HG03575 (cell line): ENCODE measurements at regions not wholly inside any gene's neighbourhood (a gene's known extent, or its start where the extent isn't known, plus 50 kb on each side); places are given as distances from the start of the nearest gene placed in this dataset.
"Not testable (repeated sequence)": the region's sequence is repeated elsewhere in the genome, so short reads cannot be mapped to it uniquely, and the experiment has no call there.

Experiments
- ATAC-seq: cut with Tn5 transposase; IDR thresholded peaks from one replicate; pipeline ENCODE4 v1.9.1; 2021; ENCODE audit not compliant: unreplicated experiment, insufficient number of reproducible peaks, low FRiP score; ENCODE audit errors: extremely low read depth

GRCh38 chr5:97234380-97234779, 51.3 kb upstream of the RIOK2 start:
- ATAC-seq: not testable (repeated sequence)

DNA sequence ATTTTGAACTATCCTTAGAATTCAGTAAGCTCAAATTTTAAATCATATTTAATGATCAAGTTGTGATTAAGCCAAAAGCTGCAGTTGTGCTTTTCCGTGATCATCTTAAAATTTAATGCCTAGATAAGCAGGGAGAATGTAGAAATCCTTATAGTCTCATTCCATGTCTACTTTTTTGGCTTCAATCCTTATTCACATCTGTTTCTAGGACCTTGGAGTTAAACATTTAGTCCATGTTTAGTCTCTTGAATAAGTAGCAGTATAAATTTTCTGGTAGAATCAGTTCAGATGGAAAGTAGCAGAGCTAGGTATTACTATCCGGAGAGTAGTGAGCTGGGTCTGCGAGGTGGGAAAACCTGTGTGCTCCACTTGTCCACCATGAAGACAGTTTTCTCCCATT, 59.3 kb upstream of the RIOK2 start:
- no peak for ATAC-seq

DNA sequence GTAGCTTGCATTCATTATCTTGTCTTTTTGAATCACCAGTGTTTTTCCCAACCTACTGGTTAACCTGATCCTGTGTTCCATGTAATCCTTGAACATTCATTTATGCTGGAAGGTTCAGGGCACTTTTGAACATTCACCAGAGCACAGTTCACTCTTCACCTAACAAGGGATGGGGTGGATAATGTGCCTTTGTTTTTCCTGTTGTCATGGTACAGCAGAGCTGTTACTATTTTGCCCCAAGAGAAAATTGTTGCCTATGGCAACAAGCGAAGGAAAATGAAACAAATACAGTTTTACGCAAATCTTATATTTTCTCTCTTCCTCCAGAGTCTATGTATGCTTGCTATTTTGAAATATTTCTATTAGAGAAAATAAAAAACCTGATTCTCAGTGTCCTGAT, 60.3 kb upstream of the RIOK2 start:
- no peak for ATAC-seq

- no peak for ATAC-seq
Observed at GRCh38 chr5:97245386-97245785, 62.3 kb upstream of the RIOK2 start.

DNA sequence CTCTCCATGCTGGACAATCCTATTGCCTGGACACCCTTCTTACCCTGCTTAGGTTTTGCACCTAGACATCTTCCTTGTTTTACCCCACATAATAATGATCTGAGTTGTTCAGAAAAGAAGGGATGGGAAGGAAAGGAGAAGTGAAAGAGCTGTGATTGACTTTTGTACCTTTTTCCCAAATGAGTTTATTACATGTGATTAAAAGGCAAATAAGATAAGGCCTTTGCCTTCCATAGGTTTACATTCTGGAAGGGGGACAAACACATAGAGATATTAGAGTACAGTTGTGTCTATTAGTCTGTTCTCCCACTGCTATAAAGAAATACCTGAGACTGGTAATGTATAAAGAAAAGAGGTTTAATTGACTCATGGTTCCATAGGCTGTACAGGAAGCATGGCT, 67.1 kb upstream of the RIOK2 start:
- no peak for ATAC-seq

GRCh38 chr5:97266076-97266475, 83.0 kb upstream of the RIOK2 start:
- no peak for ATAC-seq

DNA sequence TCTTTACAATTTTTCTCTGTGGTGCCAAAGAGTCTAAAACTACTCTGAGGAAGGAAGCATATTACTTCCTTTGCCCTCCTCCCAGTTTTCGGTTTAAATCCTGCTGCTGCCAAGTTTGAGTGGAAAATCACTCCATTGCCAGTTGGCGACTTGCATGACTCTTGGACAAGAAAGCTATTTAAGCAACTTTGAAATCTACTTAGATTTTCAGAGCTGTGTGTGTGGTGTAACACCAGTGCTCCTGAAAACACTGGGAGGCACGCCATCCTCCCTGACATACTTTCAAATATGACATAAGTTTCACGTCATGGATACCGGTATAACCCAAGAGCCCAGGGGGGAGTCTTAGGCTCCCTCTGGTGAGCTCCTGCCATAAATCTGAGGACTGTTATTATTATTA, 83.5 kb upstream of the RIOK2 start:
- ATAC-seq: no peak

DNA sequence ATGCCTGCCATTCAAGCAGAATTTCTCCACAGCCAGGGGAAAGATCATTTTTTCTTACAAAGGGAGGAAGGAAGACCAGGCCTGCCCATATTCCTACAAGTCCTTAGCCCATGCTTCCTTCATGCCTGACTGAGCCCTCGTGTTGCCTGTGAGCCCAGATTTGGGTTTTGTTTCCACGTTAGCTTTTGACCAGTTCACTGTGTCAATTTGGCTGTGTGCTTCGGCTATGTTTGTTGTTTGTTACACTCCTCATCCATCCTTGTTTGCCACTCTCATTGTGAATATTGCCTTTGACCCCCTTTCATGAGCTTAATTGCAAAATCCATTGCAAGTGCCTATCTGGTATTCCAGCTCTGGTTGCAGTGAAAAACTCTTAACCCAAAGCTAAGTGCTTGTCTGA, 84.7 kb upstream of the RIOK2 start:
- no peak for ATAC-seq

GRCh38 chr5:97276474-97277120, 93.5 kb upstream of the RIOK2 start:
- no peak for ATAC-seq

GRCh38 chr5:97281257-97281656, 98.2 kb upstream of the RIOK2 start:
- no peak for ATAC-seq

- no peak for ATAC-seq
Observed at GRCh38 chr5:97297063-97297703, 114.1 kb upstream of the RIOK2 start.

DNA sequence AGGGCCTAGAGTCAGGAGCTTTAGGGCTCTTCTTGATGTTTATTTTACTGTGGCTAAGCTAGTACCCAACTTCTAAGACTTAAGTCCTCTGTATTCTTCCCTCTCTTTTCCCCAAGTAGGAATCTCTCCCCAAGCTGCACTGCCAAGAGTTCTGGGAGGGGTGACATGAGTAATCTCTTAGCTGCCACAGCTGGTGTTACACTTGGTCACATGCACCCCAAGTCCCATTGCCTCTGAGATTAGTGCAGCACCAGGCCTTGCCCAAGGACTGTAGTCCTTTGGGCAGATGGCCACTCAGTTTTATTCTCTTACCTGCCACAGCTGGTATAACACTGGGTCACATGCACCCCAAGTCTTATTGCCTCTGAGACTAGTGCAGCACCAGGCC, 114.7 kb upstream of the RIOK2 start:
- ATAC-seq: no peak

DNA sequence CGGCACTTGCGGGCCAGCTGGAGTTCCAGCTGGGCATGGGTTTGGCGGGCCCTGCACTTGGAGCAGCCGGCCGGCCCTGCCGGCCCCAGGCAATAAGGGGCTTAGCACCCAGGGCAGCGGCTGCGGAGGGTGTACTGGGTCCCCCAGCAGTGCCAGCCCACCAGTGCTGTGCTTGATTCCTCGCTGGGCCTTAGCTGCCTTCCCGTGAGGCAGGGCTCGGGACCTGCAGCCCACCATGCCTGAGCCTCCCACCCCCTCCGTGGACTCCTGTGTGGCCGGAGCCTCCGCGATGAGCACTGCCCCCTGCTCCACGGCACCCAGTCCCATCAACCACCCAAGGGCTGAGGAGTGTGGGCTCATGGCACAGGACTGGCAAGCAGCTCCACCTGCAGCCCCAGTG, 118.1 kb upstream of the RIOK2 start:
- not testable (repeated sequence) for ATAC-seq

GRCh38 chr5:97338729-97339128, 155.7 kb upstream of the RIOK2 start:
- ATAC-seq: no peak

GRCh38 chr5:97355775-97356174, 172.7 kb upstream of the RIOK2 start:
- peak; percentile 95 for ATAC-seq

DNA sequence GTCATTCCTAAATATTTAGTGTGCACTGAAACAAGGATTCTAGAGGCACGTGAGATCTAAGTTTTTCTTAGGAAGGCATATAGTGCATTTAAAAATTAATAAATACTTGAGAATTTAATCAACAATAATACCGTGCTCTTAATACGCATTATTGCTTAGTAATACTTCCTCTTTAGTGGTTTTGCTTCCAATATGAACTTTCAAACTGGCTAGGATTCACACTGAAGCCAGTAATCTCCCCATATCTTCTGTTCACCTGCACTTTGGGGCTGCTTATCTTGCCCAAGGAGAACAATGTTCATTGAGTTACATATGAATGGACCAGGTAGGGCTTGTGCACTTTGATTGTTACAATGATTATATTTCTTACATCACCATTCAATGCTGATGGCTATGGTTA, 180.5 kb upstream of the RIOK2 start:
- no peak for ATAC-seq

GRCh38 chr5:97364731-97365130, 181.7 kb upstream of the RIOK2 start:
- no peak for ATAC-seq

DNA sequence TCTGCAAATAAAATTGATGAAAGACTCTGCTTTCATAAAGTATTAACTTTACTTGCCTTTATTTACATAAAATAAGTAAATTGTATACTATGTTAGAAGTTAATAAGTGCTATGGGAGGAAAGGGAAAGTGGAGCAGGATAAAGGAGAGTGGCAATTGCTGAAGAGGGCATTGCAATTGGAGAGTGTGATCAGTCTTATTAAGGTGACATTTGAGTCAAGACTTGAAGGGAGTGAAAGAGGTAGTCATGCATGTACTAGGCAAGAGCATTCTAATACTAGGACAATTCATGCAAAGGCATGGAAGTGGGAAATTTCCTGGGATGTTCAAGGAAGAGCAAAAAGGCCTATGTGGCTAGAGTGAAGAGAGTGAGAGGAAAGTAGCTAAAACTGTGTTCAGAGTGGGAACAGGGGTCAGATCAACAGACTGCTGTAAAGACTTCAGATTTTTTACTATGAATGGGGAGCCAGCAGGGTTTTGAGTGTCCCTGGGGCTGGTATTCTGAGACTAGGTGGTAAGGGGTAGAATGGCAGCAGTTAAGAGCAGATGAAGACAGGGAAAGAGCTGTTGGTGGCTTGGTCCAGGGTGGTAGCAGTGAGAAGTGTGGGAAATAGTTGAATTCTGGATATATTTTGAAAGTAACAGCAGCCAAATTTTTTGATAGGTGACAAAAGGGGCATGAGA, 182.3 kb upstream of the RIOK2 start:
- no peak for ATAC-seq

GRCh38 chr5:97365918-97366317, 182.9 kb upstream of the RIOK2 start:
- ATAC-seq: no peak

DNA sequence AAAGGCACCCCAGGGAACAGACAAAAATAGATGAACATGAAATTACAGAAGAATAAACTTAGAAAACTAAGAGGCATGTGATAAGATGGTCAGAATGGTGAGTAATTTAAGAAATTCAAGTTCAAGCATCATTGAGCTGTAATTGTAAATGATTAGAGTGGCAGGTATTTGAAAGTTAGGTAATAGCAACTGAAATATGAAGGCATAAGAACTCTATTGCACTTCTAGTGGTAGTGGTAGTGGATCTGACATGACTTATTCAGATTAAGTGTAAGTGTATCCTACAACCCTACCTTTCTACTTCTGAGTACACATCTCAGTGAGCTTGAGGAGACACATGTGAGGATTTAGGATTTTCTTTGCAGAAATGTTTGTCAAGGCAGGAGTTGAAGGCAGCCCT, 192.9 kb upstream of the RIOK2 start:
- no peak for ATAC-seq
